HG03159 (cell line): ENCODE measurements at regions not wholly inside any gene's neighbourhood (a gene's known extent, or its start where the extent isn't known, plus 50 kb on each side); places are given as distances from the start of the nearest gene placed in this dataset.

Experiments used
- ATAC-seq: cut with Tn5 transposase; IDR thresholded peaks from one replicate; pipeline ENCODE4 v1.9.1; 2021; ENCODE audit warnings: mild to moderate bottlenecking, moderate library complexity; ENCODE audit not compliant: unreplicated experiment

- ATAC-seq, result no peak
These were observed 432.8 kb downstream of the HDGFL1 start for GRCh38 chr6:23002044-23002619.

GRCh38 chr6:23003671-23004467 lies 434.5 kb downstream of the HDGFL1 start:
- no peak for ATAC-seq

DNA sequence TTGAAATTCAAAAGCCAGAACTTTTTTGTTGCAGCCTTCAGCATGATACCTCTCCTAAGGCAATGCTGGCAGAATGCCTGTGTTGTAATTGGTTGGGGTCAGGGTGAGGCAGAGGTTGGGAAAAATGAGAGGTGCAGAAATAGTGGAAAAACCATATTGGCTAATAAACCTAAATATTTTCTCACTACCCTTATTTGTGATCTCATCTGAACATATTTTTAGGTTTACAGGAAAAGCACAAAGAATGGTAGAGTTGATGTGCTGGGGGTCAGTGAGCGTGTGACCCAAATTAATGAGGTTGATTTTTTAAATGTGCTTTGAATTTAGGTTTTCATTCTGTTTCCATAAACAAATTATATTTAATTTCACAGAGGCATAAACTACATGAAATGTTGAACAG lies 437.3 kb downstream of the HDGFL1 start:
- ATAC-seq, result no peak

DNA sequence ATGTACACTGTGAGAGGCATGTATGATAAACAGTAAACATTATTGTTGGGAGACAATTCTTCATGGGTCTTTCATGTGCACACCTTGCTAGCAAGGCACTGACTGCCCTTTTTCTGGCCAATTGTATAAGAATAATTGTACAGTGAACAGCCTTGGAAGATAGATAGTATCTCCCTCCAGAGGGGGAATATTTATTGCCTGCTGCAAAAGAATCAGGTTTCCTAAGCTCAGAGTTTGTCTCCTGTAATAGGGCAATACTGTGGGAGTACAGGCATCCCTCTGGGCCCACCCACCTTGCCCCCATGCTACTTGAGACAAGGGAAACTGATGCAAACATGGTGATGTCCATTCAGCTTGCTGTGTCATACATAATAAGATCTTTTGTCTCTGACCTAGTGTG lies 442.2 kb downstream of the HDGFL1 start:
- ATAC-seq, result no peak

DNA sequence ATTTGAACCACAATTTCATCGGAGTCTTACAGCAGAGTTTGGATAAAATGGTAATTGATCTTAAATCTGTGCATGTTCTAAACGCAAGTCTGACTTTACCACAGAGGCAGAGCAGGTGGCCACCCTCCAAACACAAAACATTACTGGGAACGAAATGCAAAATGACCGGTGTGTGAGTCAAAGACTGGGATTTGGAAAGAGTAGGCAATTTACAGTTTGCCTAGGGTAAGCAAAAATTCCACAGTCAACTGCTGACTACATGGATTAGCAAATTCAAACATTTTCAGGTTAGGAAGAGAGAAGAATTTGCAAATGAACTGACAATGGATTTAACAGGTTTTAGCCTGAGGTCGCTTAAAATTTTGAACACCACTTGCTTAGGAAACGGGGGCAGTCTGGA lies 444.4 kb downstream of the HDGFL1 start:
- no peak for ATAC-seq

- no peak for ATAC-seq
These were observed 447.3 kb downstream of the HDGFL1 start for GRCh38 chr6:23016696-23017095.

- no peak for ATAC-seq
These were observed 452.1 kb downstream of the HDGFL1 start for GRCh38 chr6:23021487-23021886.

DNA sequence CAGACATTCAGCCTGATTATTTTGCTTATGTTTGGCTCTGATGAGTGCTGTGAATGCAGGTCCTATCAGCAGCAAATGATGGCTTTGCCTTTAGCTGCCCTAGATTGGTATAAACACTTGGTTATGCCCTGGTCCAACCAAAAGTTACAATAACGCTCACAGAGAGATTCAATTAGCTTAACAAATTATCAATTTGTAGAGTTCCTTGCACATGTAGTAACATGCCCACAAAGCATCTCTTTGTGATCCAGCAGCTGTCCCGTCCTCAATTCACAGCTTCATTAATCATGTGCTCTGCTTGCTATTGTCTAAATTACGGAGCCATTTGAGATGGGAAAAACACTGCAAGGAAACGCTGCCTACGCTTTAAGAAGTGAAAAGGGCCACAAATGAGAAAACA lies 457.9 kb downstream of the HDGFL1 start:
- no peak for ATAC-seq

- no peak for ATAC-seq
These were observed 462.6 kb downstream of the HDGFL1 start for GRCh38 chr6:23031986-23032385.

- no peak for ATAC-seq
These were observed 465.6 kb downstream of the HDGFL1 start for GRCh38 chr6:23034926-23035325.

DNA sequence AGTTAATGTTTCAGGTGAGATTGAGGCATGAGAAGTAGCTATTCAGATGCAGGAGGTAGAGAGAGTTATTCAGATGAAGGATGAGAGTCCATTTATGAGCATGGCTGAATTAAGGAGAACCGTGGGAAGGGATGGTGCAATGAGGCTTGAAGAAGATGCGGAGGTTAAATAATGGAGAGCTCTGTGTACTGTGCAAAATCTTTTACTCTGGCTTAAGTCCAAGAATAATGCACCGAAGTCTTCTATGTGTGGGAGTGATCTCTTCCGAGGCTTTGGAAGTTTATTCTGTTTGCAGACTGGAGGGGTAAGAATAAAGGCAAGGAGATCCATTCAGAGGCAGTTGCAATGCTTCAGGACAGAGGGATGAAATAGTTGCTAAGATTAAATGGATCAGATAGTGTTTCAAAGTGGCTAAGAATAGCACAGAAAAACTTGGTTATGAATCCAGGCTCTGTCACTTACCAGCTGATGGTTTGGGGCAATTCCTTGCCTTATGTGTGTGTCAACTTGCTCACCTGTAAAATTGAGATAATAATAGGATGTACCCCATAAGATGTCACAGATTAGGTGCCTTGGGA lies 467.1 kb downstream of the HDGFL1 start:
- ATAC-seq, result no peak

DNA sequence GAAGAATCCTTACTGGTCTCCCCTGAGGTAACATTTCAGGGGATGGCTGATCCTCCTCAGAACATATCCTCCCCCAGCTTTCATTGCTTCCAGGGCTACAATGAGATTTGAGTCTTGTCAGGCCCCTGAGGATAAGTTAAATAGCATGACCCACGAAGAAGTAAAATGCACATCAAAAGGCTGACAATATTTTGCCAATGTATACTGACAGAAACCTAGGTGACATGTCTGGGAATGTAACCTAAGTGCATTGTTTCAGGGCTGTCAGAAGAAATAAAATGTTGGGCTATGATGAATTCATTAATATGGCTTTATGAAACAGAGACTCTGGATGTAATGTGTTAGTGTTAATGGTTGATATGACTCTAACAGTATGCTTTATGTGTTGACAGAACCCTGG lies 471.5 kb downstream of the HDGFL1 start:
- ATAC-seq, result no peak

- ATAC-seq, result no peak
These were observed 475.9 kb downstream of the HDGFL1 start for GRCh38 chr6:23045280-23045679.

DNA sequence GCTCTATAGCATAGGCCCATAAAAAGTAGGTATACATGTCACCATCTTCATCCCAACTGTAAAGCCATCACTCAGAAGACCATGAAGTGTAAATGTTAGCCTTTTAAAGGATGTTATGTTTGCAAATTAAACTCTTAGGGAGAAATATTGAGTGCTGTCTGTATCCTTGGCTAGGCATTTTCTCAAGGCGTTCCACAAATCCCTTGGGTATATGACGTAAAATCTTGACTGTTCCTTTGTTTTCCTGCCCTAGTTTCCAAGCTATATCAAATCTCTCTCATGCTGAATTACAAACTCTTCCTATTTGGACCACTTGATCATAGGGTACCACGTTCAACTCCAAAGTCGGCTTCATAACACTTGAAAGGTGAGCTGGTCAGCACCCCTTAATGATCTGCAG lies 486.2 kb downstream of the HDGFL1 start:
- ATAC-seq, result no peak

GRCh38 chr6:23073821-23074220 lies 504.5 kb downstream of the HDGFL1 start:
- ATAC-seq, result no peak

DNA sequence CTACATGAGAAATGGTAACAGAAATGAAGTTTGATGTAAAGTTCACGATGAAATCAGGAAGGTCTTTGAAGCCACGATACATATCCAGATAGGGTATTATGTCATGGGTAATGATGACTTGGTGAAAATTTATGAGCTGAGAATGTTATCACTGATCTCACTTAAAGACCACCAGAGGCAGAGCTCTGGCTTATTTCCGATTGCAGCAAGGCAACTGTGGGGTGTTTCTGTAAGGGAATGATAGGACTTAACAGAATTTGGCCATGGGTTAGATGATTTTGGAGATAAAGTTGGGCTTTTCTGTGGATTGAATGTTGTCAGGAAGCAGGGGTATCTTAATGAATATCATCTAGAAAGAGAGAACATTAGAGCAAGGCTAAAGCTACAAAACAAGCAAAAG lies 508.4 kb downstream of the HDGFL1 start:
- ATAC-seq, result no peak

- no peak for ATAC-seq
These were observed 512.3 kb downstream of the HDGFL1 start for GRCh38 chr6:23081701-23082100.

- no peak for ATAC-seq
These were observed 516.7 kb downstream of the HDGFL1 start for GRCh38 chr6:23086100-23086499.

DNA sequence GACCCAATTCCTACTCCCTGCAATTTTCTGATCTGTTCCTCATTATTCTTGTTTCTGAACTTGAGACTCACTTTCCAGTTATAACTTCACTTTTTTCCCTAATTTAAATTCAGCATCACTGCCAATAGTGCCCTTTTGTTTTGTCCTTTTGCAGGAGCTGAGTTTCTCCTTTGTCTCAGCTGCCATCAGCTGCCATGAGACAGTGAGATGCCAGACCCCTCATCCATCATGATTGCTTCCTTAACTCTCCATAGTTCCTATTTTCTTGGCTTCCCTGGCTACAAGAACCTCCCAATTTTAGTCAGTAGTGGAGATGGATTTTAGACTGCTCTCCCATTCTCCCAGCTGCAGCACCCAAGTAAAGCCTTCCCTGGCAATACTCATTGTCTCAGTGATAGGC lies 518.1 kb downstream of the HDGFL1 start:
- no peak for ATAC-seq

- no peak for ATAC-seq
These were observed 519.4 kb downstream of the HDGFL1 start for GRCh38 chr6:23088761-23089160.

- no peak for ATAC-seq
These were observed 520.6 kb downstream of the HDGFL1 start for GRCh38 chr6:23089981-23090380.

- no peak for ATAC-seq
These were observed 522.4 kb downstream of the HDGFL1 start for GRCh38 chr6:23091795-23092194.
